Daoy (cell line): ENCODE measurements at regions not wholly inside any gene's neighbourhood (a gene's known extent, or its start where the extent isn't known, plus 50 kb on each side); places are given as distances from the start of the nearest gene placed in this dataset.
"Not testable (repeated sequence)": the region's sequence is repeated elsewhere in the genome, so short reads cannot be mapped to it uniquely, and the experiment has no call there.

Experiments used
- DNase-seq: peaks from one replicate; pipeline ENCODE4 v3.0.0-alpha.2; 2015; ENCODE audit warnings: low read depth

DNA sequence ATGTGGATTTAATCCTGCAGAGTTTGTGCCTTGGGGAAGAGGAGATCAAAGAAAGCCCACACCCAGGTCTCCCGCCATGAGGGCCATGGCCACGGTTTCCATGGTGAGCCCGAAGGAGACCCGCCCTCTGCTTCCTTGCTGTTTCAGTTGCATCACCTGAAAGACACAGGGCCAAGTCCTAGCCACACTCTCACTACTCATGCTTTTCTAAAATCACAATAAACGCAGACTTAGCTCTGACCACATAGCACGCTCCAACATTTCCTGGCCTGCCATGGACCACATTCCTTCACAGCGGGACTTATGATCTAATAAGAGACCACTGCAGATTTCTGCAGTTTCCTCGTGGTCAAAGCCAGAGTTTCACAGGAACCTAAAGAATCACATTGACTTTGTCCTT is 426.0 kb upstream of the NR3C2 start:
- DNase-seq, result peak; percentile 5

DNA sequence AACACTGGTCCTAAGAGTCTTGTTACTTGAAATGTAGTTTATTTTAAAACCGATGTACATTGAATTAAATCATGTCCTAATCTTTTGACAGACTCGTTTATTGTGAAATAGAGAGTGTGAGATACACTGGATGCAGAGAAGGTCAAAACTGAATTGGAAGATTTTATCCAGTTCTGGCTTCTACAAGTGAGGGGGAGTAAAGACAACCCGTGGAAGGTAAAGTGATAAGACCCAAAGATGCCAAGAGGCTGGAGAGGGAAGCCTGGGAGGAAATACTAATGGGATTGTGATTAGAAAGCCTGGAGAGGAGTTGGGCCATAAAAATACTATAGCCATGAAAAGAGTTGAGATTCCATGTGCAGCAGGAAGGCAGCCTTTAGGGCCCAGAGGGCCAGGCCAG is 424.5 kb upstream of the NR3C2 start:
- no peak for DNase-seq

DNA sequence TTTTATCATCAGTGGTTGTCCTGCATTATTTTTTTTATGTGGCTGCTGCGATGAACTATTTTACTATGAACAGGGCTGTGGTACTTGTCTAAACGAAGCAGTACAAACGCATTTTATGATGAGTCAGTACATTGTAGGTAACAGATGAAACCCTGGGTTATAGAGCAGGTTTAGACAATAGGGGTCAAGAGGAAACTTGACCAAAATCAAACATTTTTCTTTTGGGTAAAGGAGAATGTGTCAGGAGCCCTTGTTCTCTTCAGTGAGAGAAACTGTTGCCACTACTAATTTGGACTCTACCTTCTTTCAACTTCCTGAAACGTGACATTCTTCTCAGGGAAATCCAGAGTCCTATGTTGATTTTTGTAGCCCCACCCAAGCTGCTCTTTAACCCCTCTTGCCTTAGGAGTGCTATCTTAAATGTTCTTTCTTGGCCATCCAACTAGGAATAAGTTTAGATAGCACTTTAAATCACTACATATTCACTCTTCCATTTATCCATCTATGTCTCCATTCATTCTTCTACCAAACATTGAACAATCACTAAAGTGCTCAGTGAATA is 415.8 kb upstream of the NR3C2 start:
- DNase-seq, result no peak

DNA sequence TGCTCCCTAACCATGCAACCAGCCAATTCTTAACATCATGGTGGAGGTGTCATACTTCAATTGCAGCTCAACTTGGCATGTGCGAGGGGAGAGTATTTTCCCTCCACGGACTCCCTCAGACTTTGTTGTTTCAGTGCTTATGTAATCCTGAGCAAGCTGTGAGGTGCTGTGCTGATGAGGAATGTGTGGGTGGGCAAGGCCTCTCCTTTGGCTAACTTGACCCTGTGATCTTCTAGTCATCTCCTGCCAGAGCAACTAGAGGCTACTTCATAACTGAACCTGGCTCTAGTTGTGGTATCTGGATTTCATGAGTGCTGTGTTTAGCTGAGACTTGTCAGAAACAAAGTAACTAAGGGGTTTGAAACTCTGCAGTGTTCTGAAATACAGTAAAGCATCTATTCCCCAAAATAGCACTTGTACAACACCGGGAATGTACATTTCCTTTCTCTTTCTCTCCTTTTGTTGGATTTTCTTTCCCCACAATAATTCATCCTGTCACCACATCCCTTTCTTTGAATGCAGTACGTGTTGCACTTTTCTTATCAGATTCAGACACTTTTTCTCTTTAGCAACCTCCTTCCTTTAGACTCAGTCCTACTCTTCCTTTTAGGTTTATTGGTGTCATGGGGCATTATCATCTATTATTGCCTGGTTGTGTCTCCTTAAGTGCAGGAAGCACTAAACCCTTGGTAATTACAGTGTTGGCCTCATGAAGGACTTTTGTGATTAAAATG is 415.2 kb upstream of the NR3C2 start:
- no peak for DNase-seq

DNA sequence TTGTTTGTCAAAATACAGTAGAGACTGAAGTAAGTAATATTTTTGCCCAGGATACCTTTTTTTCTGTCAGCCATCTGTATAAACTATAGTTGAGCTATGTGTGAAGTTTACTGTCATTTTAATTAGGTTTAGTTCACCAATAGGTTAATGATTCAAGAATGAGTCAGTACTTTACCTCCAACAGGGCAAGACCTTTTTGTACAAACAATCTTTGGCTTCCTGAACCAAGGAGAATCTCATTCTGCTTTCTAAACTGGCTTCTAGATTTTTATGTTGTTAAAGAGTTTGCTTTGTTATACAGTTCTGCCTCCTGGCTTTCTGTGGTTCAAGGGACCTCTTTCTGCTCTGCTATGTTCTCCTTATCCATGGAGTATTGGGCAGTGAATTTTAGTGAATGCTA is 412.0 kb upstream of the NR3C2 start:
- DNase-seq, result no peak

DNA sequence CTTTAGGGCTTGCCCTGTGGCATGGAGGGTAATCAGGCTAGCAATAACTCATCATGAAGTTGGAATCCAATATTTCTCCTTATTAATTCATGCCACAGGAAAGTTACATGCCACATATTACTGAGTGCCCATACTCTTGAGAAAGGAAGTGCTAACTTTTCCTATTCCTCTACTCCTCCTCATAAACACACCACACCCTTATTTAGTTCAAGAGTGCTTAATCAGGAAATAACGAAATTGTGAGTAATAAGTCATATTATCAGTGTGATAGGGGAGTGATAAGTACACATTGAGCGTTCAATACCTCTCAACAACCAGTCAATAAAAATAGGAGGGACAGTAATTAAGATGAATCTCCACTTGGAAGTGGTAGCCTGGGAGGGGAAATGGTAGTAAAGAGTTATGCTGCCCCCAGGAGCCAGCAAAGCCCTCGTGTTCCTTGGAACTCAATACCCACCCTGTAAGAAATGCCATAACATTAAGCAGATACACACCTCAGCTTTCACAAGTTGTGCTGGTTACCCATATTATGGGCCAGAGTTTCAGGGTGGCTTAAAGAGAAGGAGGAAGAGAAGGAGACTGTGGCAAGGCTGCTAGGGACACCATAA is 410.0 kb upstream of the NR3C2 start:
- no peak for DNase-seq

DNA sequence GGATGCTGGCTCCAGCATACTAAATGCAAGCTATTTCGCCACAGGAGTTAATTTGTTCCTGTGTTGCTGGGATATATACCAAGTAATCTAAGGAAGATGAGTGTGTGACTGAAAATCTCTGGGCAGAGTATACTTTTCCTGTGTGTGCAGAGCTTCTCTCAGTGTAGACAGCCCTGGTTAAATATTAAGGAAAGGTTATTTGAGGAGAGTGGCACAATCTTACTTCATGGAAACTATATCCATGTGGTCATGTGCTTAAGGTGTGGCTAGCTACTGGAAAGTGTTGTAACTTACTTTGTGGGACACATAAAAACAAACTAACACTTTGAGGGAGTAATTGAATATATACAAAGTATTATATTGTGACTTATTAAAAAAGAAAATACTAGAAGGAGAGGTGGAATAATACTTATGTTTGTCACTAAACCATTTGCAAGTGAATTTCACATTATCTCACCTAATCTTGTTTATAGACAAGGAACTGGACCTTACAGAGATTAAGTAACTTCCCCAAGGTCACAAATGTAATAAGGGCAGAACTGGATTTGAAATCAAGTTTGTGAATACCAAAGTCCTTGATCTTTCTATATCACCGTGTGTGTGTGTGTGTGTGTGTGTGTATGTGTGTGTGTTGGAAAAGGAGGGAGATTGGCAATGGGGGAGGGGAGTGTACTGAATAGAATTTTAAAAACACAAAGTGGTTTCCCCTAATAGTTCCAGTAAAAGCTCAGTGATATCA is 408.2 kb upstream of the NR3C2 start:
- DNase-seq, result no peak

DNA sequence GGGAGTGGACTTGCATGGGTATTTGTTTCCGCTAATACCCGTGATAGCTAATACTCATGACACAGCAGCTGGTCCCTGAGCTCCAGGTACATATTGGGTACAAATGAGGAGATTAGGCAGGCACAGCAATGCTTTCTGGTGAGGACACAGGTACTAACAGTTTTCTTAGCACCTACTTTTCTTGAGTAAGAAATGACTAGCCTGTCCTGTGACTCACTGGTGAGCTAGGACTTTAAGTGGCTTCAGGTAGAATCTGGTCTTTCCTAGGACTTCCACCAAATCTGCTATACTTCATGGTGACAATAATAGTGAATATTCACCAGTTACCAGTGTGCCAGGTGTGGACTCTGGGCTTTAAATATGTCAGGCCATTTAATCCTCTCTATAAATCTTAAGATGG is 407.4 kb upstream of the NR3C2 start:
- DNase-seq, result no peak

DNA sequence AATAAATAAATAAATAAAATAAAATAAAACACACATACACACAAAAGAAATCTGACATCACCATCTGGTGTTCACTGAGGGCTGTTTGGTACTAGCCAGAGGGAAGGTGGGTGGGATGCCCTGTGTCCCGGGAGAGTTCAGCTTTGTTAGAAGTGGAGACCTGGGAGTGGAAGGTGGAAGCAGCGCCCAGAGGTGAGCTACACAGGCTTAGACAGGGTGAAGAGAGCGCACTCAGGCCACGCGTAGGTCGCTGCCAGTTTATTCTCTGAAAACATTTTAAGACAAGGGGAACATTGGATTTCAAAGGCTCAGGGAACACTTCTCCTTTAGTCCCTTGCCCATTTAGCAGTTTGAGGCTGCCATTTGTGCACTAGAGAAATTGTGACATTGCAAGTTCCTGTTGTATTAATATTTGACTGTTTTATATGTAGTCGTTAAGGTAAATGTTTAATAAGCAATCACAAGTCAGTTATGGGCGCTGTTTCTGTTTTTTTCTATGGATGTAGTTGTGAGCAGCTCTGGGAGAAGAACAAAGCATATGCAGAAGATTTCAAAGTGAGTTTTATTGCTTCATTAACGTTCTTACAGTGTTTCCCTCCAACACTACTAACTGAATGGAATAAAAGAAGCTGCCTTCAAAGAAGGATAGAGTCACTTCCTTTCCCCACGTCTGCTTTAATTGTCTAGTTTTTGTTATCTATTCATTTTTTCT is 405.5 kb upstream of the NR3C2 start:
- DNase-seq, result no peak

DNA sequence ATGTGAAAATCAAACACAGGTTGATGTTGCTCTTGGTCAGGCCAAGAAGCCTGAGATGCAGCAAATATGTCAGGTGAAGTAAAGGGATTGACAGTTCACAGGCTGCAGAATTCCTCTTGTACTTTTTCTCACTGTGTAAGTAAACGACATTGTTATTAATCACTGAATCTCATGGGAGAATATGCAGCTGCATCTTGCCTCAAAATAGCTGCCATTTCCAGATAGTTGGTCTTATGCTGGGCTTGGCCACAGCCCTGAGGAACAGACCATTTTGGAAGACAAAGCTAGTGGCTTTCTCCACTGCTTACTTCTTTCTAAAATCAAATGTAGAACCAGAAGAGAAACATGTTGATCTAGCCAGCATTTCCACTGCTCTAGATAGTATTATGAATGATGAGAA is 403.4 kb upstream of the NR3C2 start:
- DNase-seq, result no peak

DNA sequence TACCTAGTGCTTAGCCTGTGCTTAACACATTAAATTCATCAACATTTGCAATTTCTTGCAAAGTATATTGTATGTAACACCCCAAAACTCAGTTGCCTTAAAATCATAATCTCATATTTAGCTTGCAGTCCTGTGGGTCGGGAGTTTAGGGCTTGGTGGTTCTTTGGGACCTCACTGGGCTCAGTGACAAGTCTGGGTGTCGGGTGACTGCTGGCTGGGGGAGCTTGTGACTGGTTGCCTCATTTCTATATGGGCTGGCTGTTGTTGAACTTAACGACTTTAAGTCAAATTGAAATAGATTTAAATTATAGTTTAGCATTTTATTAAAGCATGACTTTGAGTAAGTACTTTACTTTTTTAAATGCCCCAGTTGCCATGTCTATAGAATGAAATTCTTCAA is 401.4 kb upstream of the NR3C2 start:
- no peak for DNase-seq

DNA sequence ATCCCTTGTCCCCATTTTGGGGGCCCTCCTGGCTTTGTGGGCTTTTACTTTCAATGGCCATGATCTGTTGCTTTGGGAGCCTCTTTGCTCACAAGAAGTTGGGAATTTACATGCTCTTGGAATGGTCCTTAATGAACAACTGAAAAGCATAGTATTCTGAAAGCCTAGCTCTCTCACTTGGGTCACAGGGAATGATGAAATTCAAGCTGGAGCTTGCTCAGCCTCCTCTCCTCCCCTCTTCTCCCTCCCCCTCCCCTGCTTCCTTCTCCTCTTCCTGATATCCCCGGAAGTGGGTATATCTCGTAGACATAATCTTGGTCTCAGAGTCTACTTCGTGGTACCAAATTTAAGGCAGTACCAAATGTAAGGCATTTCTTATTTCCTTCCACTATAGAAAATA is 400.6 kb upstream of the NR3C2 start:
- no peak for DNase-seq

DNA sequence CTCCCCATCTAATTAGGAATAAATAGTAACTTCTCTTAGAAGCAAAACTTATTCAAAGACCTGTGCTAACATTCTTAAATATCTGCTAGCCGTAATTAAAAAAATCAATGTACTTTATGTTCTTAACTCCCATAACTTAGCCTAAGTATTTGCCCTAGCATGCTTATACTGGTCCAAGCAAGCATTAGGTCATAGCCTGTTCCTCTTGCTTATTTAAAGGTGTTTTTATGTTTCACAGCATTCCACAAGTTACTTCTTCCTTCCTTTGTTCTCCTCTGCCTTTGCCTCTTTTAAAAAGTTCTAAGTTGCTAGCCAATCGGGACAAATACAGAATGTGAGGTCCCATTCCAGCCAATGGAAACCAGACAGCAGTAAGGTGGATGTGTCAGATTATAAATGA is 395.4 kb upstream of the NR3C2 start:
- not testable (repeated sequence) for DNase-seq

DNA sequence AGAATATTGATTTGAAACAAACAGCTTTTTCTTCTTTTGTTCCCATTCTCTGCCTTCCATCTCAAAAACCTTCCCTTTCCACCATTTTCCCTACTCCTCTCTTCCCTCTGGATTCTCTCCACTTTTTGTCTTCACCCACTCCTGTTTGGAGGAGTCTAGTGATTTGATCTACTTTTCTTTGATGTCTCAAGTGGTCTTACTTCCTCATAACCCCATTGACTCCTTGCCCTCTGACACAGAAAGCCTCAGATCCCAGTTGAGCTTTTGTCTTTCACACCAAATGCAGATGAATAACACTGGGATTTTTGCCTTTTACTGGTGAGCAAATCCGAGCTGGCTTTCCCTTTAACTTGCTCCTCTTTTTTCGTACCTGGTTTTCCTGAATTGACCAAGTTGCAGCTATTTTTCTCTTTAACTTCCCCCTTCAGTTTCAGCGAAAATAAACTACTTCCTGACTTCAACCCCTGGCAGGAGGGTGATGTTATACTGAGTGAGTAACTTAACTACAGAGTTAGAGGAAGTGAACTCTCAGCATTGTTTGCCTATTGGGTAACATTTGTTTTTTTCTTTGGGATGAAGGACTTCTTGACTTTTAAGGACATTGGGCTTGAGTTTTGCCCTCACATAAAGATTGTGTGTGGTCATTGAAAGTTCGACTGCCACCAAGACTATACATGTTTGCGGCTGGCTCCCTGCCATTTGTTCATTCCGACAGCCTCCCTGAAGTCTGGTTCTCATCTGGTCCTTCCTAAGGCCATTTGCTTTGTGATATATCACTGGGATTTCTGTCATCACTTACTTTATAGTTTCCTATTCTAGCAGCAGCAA is 392.8 kb upstream of the NR3C2 start:
- no peak for DNase-seq

DNA sequence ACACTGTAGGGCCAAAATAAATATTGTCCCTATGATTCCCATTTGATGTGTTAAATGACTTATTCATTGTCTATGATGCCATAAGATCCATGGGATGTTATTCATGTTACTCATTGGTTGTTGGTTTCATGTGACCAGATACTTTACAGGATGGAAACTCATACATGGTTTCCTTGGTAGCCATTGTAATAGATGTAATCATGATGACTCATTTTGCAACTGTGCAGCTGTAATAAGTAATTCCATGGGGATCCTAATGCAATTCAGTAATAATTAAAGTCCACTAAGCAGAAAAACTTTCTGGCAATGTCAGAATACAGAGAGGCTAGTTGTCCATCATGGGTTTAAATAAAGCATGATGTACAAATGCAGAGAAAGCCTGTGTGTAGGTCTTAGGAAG is 389.7 kb upstream of the NR3C2 start:
- DNase-seq, result peak; percentile 1

DNA sequence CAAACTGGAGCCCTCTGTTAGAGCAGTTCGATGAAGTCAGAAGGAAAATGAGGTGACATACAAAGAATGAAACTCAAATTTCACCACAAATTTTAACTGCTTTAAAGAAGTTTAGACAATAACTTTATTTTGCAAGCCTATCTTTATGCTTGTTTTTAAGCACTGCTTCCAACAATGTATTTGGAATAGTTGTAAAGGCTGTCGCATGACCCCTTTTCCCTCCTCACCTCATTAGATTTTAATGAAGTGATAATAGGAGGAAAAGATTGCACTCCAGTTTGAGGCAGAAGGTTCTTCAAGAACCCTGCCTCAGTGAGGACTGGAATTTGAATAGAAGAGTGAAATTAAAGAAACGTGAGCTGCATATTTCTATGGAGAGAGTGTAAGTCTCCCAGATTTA is 386.1 kb upstream of the NR3C2 start:
- no peak for DNase-seq

DNA sequence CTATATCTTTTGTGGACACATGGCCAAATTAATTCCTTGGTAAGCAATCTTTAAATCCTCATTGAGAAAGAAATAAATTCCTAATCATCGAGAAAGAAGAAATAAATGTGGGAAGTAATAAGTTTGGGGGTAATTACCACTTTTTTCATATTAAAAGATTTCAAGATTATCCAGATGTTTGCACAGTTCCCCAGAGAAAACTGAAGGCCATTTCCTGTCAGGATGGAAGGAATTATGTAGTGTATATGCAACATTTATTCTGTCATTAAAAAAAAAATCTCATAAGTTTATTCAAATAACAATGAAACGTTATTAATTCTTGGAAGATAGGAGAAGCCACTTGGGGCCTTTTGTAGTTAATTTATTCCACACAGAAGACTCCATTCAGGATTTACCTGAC is 385.6 kb upstream of the NR3C2 start:
- no peak for DNase-seq

DNA sequence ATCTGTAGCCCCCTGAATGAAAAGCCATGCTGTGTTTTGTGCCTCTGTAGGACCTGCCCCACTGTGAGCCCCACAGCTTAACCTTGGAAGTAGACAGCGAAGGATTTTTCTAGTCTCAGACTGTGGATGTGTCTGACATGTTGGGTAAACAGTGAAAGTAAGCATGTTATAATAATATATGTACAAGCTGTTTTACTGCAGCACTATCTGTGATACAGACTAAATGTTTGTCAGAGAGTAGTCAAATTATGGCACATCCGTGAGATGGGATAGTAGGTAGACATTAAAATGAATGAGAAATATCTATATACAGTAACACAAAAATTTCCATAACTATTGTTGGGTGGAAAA is 381.2 kb upstream of the NR3C2 start:
- DNase-seq, result no peak

DNA sequence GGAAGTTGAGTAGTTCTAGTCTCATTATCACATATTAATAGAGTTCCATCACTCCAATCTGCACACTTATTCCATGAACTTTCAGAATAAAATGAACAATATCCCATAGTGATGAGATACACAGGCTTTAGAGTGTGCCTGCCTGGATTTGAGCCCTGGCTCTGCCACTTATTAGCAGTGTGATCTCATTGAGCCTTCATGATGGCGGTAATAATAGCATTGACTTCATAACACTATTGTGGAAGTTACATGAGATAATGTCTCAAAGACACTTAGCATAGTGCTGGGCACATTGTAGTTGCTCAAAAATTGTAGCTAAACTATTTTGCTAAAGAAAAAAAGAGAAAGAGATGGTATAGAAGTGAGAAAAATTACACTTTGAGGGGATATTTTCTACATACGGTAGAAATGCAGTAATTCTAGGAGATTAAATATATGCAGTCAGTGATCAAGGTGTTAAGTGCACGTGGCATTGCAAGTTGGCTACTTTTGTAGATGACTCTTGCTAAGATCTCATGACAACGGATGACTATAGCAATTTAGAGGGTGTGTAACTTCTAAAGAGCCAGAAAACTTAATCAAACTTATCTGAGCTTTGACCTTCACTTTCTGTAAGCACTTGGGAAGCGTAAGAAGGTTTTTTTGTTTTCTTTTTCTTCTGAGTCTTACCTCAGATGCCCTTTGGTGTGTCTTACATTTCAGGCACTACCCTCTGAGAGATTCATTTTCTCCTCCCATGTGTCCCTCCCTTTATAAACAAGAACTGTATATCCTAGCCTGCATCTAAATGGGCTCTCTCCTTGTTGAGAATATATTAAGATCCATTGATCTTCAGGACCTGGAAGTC is 380.6 kb upstream of the NR3C2 start:
- DNase-seq, result no peak

DNA sequence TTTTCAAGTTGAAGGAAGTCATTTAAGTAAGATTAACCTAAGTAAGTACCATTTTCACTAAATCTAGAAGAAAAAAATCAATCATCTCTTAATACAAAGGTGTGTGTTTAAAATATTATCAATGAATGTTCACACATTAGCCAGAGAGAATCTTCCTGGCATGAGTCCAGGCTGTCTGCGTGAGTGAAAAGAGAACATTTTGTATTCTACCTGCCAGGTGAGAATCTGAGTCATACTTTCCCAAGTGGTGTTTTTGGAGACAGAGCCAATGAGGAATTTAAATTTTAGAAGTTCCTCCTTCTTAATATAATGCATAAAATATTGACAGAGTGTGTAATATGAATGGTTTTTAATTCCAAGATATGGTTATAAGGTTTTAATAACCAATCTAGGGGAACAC is 371.8 kb upstream of the NR3C2 start:
- DNase-seq, result no peak

DNA sequence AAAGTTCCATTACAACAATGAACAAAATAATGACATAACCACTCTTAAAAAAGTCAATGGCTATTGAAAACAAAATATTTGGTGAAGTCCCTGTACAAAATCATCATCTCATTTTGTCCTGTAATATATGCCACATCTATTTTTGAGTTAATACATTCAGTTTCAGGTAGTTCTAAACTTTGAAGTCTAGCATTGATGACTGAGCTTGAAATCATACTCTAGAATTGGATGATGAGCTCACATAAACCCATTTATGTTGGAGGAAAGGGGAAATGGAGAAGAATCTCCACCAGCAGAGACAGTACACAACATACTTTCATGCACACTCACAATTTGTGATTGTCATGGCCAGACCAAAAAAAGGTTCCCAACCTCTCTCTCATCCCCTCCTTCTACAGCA is 371.1 kb upstream of the NR3C2 start:
- DNase-seq, result no peak
